KBM-7 (cell line): ENCODE measurements at regions not wholly inside any gene's neighbourhood (a gene's known extent, or its start where the extent isn't known, plus 50 kb on each side); places are given as distances from the start of the nearest gene placed in this dataset.
"Not testable (repeated sequence)": the region's sequence is repeated elsewhere in the genome, so short reads cannot be mapped to it uniquely, and the experiment has no call there.

Experiments used
- DNase-seq: peaks from one replicate; pipeline ENCODE4 v3.0.0-alpha.2; 2015
- in situ Hi-C: fragments of 300-500 bp; cut with MboI; formaldehyde crosslinking; loops from 2 replicates; pipeline ENCODE4 v1.14.3; 2020; ENCODE audit warnings: low sequenced_read_pairs, low pct_unique_long_range_greater_than_20kb, mixed read lengths

- in situ Hi-C loops, result no loop called here
- DNase-seq, result no peak
Observed at GRCh38 chr7:19552576-19552975, 156.3 kb downstream of the POLR1F start.

DNA sequence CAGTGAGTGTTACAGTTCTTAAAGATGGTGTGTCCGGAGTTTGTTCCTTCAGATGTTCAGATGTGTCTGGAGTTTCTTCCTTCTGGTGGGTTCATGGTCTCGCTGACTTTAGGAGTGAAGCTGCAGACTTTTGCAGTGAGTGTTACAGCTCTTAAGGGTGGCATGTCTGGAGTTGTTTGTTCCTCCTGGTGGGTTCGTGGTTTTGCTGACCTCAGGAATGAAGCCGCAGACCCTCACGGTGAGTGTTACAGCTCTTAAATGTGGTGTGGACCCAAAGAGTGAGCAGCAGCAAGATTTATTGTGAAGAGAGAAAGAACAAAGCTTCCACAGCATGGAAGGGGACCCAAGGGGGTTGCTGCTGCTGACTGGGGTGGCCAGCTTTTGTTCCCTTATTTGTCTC, 159.6 kb downstream of the POLR1F start:
- DNase-seq, in situ Hi-C loops: not testable (repeated sequence)

GRCh38 chr7:19537942-19538401, 170.9 kb downstream of the POLR1F start:
- in situ Hi-C loops, result no loop called here
- no peak for DNase-seq

- in situ Hi-C loops, result no loop called here
- DNase-seq, result no peak
Observed at GRCh38 chr7:19533266-19533665, 175.6 kb downstream of the POLR1F start.

DNA sequence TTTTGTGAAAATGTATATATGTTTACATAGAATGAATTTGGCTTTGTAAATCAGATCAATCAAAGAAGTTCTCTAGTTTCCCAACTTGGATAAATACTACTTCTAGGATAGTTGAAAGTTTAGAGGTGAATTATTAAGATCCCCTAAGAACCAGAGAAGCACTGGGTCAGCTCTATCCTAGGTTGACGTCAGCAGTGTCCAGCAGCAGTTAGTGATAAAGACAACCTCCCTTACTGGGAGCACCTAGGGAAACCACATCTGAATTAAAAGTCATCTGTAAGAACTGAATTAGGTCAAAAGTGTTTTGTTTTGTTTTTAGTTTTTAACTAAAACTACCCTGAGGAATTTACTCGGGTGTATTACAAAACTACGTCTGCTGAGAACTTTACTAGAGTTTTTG, 178.0 kb downstream of the POLR1F start:
- no peak for DNase-seq
- in situ Hi-C loops, result no loop called here

DNA sequence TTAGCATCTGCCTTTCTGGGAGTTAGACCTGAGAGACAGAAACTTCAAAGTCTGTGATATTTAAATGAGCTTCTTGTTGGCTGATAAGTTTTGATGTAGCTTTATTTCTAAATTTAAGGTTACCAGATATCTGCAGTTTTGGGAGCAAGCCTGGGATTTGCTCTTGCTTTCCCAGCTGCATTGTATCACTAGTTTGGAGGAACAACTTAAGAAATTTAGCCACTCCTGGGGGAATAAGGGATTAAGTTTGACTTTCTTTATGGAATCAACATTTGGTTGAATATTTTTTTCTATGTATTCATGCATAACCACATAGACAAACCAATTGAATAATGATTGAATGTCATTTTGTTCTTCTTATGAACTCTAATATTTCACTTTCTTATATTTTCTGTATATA, 178.6 kb downstream of the POLR1F start:
- DNase-seq, result no peak
- in situ Hi-C loops, result no loop called here

DNA sequence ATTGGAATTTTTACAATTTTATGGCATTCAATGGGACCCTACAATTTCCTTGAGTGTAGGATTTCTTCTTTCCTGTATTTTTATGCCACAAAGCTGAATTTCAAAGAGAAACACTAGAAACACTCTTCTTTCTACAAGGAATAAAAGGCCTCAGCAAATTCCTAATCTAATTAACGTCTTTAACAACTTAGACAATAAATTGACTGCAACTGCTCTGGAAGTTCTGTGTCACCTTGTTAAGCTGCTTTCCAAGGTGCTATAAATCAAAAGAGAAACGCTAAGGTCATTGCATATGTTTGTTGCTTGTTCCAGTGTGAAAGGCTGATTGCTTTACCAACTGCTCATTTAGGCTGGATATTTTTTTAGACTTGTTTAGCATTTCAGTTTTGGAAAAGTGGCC, 182.2 kb downstream of the POLR1F start:
- in situ Hi-C loops, result no loop called here
- no peak for DNase-seq

GRCh38 chr7:19522486-19522885, 186.4 kb downstream of the POLR1F start:
- in situ Hi-C loops, result no loop called here
- DNase-seq, result no peak

DNA sequence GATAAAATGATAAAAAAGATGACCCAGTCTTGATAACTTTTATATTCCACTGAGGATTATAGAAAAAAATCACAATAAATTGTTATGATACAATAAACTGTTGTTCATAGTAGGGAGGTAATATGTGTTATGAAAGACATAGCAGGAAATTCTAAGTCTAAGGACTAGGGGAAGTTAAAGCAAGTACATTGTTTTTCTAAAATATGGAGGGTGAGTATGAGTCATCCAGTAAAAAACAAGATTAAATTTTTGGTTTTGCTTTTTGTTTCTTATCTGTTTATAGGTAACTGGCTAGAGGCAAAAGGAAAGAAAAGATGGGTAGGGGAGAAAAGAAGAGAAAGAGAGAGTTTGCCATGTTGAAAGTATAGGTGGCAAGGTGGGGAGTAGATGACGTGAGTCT, 188.4 kb downstream of the POLR1F start:
- in situ Hi-C loops, result no loop called here

GRCh38 chr7:19519443-19520021, 189.3 kb downstream of the POLR1F start:
- in situ Hi-C loops, result no loop called here
- no peak for DNase-seq

More for the DNA sequence above, 188.4 kb downstream of the POLR1F start:
- no peak for DNase-seq

GRCh38 chr7:19517546-19517945, 191.3 kb downstream of the POLR1F start:
- DNase-seq, in situ Hi-C loops: not testable (repeated sequence)

DNA sequence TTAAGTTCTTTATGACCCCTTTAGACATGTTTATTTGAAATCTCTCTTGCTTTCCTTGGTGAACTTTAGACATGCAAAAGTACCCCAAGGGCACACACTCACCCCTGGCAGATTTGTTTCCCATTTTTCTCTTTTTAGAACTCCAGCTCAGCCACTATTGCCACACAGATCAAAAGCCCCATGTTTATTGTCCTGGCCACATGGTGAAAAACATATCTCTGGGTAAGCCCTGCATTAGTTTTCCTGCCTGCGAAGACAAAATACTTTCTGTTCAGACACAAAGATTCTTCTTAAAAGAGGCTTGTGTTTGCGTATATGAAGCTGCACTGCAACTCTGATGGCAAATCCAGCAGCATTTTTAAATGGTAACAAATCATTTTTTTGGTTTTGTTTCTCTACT, 200.0 kb downstream of the POLR1F start:
- no peak for DNase-seq
- in situ Hi-C loops, result no loop called here

DNA sequence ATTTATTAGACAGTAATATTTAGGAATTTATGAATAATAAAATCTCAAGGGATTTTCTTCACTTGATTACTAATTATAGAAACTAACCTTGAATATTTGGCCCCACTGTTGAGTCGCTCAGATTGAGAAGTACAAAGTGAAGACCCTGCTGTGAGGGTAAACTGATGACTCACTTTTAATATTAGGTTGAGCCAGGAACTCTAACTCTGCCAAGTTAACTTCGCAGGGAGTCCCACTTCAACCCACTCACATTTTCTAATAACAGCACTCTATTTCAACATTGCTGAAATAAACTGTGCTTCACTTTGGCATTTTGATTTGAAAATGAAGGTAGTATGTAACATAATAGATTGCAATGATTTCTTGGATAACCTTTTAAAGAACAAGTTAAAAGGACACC, 200.7 kb downstream of the POLR1F start:
- DNase-seq, result no peak
- in situ Hi-C loops, result no loop called here

GRCh38 chr7:19491821-19492452, 216.9 kb downstream of the POLR1F start:
- in situ Hi-C loops, result no loop called here
- DNase-seq, result peak; percentile 46

GRCh38 chr7:19491371-19491770, 217.5 kb downstream of the POLR1F start:
- in situ Hi-C loops, result no loop called here
- DNase-seq, result no peak

- no peak for DNase-seq
- in situ Hi-C loops, result no loop called here
Observed at GRCh38 chr7:19489162-19489820, 219.5 kb downstream of the POLR1F start.

DNA sequence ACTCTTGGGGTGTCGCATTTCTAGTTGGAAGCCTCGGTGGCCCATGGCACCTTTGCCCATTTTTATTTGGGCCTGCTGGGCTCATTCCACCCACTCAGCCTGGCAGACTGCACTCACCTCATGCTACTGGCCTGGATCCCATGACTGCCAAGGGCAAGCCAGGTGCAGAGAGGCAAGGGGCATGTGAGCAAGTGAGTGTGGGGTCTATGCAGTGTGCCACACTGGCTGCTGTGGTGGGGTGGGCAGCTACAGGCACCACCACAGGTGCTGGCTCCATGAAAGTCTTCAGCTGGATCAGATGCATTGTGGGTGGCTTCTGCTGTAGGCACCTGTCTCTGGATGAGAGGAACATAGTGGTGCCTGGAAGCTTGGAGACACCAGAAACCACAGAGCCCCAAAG, 220.8 kb downstream of the POLR1F start:
- in situ Hi-C loops, result no loop called here

DNA sequence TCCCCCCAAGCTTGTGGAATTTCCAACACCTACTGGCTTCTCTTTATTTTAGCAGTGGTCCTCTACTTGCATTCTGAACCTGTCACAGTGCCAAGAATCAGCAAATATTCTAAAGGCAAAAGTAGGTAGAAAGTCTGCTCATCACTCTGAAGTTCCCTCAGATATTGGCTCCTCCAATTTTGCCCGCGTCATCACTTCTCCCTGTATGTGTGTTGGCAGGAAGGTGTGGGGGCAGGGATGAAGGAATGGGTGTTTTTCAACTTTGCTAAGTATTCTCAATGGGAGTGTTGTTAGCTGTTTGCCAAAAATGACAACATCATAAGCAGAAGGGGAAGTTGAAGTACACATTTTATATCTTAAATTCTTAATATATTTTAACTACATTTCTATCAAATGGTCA, 226.2 kb downstream of the POLR1F start:
- no peak for DNase-seq
- in situ Hi-C loops, result no loop called here

More for the DNA sequence above, 220.8 kb downstream of the POLR1F start:
- DNase-seq, result no peak

GRCh38 chr7:19480383-19480782, 228.5 kb downstream of the POLR1F start:
- in situ Hi-C loops, result no loop called here
- no peak for DNase-seq

- in situ Hi-C loops, result no loop called here
- no peak for DNase-seq
Observed at GRCh38 chr7:19470031-19470430, 238.8 kb downstream of the POLR1F start.

- in situ Hi-C loops, result no loop called here
- DNase-seq, result no peak
Observed at GRCh38 chr7:19465861-19466260, 243.0 kb downstream of the POLR1F start.
